IMR-90 (cell line): ENCODE measurements at regions not wholly inside any gene's neighbourhood (a gene's known extent, or its start where the extent isn't known, plus 50 kb on each side); places are given as distances from the start of the nearest gene placed in this dataset.

Experiments used
- ATAC-seq: fragments of 200-7000 bp; cut with Tn5 transposase; 2 replicates; pipeline ENCODE4 v1.9.1; 2020; ENCODE audit warnings: low read depth, mild to moderate bottlenecking, moderate library complexity
- BruUV-seq: library from RNA; stranded (reverse); fragments of 400-500 nt; replicated peaks from 2 replicates; lab custom pipeline; 2021; lab: Mats Ljungman, UMichigan
- CTCF ChIA-PET: fragments of 300-600 bp; formaldehyde crosslinking; extraction: SDS; loops from one replicate; lab custom pipeline; 2021; ENCODE audit warnings: antibody characterized with exemption; lab: Yijun Ruan, JAX
- POLR2A ChIA-PET: fragments of 300-600 bp; sonication (Branson Sonifier 250); formaldehyde crosslinking; loops from one replicate; lab custom pipeline; 2022; ENCODE audit warnings: antibody characterized with exemption; ENCODE audit not compliant: unreplicated experiment; lab: Charles Lee
- DNase-seq: peaks from one replicate; pipeline ENCODE4 v3.0.0; 2013
- H2AFZ ChIP-seq: replicated peaks from 2 replicates; pipeline ENCODE3; 2013; ENCODE audit warnings: low read length, mild to moderate bottlenecking; ENCODE audit not compliant: poor library complexity
- H2AK5ac ChIP-seq: 2 replicates; pipeline ENCODE4 v1.6.1; 2013; ENCODE audit warnings: low read depth, low read length, inconsistent platforms
- H2AK9ac ChIP-seq: replicated peaks from 2 replicates; pipeline ENCODE3; 2013; ENCODE audit warnings: mild to moderate bottlenecking, low read depth, low read length, moderate library complexity; ENCODE audit not compliant: poor library complexity
- H2BK120ac ChIP-seq: 2 replicates; pipeline ENCODE4 v1.6.1; 2013; ENCODE audit warnings: low read depth, low read length, inconsistent platforms
- H2BK15ac ChIP-seq: 3 replicates; pipeline ENCODE4 v1.6.1; 2013; ENCODE audit warnings: low read depth, low read length, inconsistent platforms
- H2BK20ac ChIP-seq: 2 replicates; pipeline ENCODE4 v1.6.1; 2013; ENCODE audit warnings: low read depth, mild to moderate bottlenecking, inconsistent platforms, low read length, moderate library complexity
- H2BK5ac ChIP-seq: 2 replicates; pipeline ENCODE4 v1.6.1; 2013; ENCODE audit warnings: mild to moderate bottlenecking, low read depth, low read length, inconsistent platforms; ENCODE audit not compliant: poor library complexity, severe bottlenecking
- H3K14ac ChIP-seq: replicated peaks from 2 replicates; pipeline ENCODE4 v1.6.1; 2013; ENCODE audit warnings: low read depth, low read length, inconsistent platforms
- H3K18ac ChIP-seq: 2 replicates; pipeline ENCODE4 v1.6.1; 2013; ENCODE audit warnings: low read depth, low read length, control low read depth
- H3K23ac ChIP-seq: 2 replicates; pipeline ENCODE4 v1.6.1; 2013; ENCODE audit warnings: low read depth, low read length, inconsistent platforms
- H3K27ac ChIP-seq: 2 replicates; pipeline ENCODE4 v1.5.1; 2013; ENCODE audit warnings: mild to moderate bottlenecking, control low read depth, low read length; ENCODE audit not compliant: insufficient read depth
- H3K27me3 ChIP-seq: 2 replicates; pipeline ENCODE4 v1.6.1; 2013; ENCODE audit warnings: low read length; ENCODE audit not compliant: control insufficient read depth, insufficient read depth
- H3K36me3 ChIP-seq: 2 replicates; pipeline ENCODE4 v1.6.1; 2013; ENCODE audit warnings: low read length, mixed read lengths; ENCODE audit not compliant: control insufficient read depth, insufficient read depth
- H3K4ac ChIP-seq: 2 replicates; pipeline ENCODE4 v1.6.1; 2013; ENCODE audit warnings: low read depth, low read length, inconsistent platforms
- H3K4me1 ChIP-seq: 2 replicates; pipeline ENCODE4 v1.6.1; 2013; ENCODE audit warnings: low read length, mixed read lengths; ENCODE audit not compliant: control insufficient read depth, insufficient read depth
- H3K4me2 ChIP-seq: 2 replicates; pipeline ENCODE4 v1.6.1; 2013; ENCODE audit warnings: low read depth, mild to moderate bottlenecking, control low read depth, low read length, moderate library complexity
- H3K4me3 ChIP-seq: 2 replicates; pipeline ENCODE4 v1.5.1; 2013; ENCODE audit warnings: low read depth, mild to moderate bottlenecking, control low read depth, low read length, moderate library complexity; ENCODE audit not compliant: insufficient read depth
- H3K56ac ChIP-seq: 2 replicates; pipeline ENCODE4 v1.6.1; 2013; ENCODE audit warnings: low read length, inconsistent platforms; ENCODE audit not compliant: insufficient read depth; ENCODE audit errors: extremely low read depth
- H3K79me1 ChIP-seq, 2 experiments: 2 replicates each; pipeline ENCODE4 v1.6.1; 2013; ENCODE audit warnings: low read length in 2 of 2, inconsistent platforms in 1 of 2, low read depth in 1 of 2
- H3K9ac ChIP-seq: 2 replicates; pipeline ENCODE4 v1.6.1; 2013; ENCODE audit warnings: low read depth, low read length, control low read depth
- H3K9me1 ChIP-seq: 2 replicates; pipeline ENCODE4 v1.6.1; 2013; ENCODE audit warnings: low read length, inconsistent platforms; ENCODE audit not compliant: insufficient read depth
- H3K9me3 ChIP-seq: 2 replicates; pipeline ENCODE4 v1.6.1; 2013; ENCODE audit warnings: low read length; ENCODE audit not compliant: control insufficient read depth, insufficient read depth
- H4K20me1 ChIP-seq: 2 replicates; pipeline ENCODE4 v1.6.1; 2013; ENCODE audit warnings: low read length, inconsistent platforms; ENCODE audit not compliant: insufficient read depth
- H4K5ac ChIP-seq: 2 replicates; pipeline ENCODE4 v1.6.1; 2013; ENCODE audit warnings: mild to moderate bottlenecking, low read depth, low read length, control low read depth
- H4K8ac ChIP-seq, 2 experiments: 2 replicates each; pipeline ENCODE4 v1.6.1; 2013; ENCODE audit warnings: low read depth in 2 of 2, low read length in 2 of 2, control low read depth in 1 of 2, inconsistent platforms in 1 of 2
- H4K91ac ChIP-seq: 2 replicates; pipeline ENCODE4 v1.6.1; 2013; ENCODE audit warnings: low read depth, low read length, inconsistent platforms; ENCODE audit not compliant: insufficient read depth
- CEBPB ChIP-seq: IDR thresholded peaks from 2 replicates; pipeline ENCODE4 v1.6.1; 2012; ENCODE audit warnings: low read depth, low read length, improper control_type of control experiment
- MAZ ChIP-seq: IDR thresholded peaks from 2 replicates; pipeline ENCODE4 v1.6.1; 2012; ENCODE audit warnings: low read depth, mild to moderate bottlenecking, low read length, improper control_type of control experiment, moderate library complexity, borderline replicate concordance
- MXI1 ChIP-seq: IDR thresholded peaks from 2 replicates; pipeline ENCODE4 v1.6.1; 2012; ENCODE audit warnings: low read depth, mild to moderate bottlenecking, low read length, moderate library complexity, borderline replicate concordance
- POLR2A ChIP-seq: IDR thresholded peaks from 2 replicates; pipeline ENCODE4 v1.6.1; 2012; ENCODE audit warnings: mild to moderate bottlenecking, low read depth, low read length
- RAD21 ChIP-seq: IDR thresholded peaks from 2 replicates; pipeline ENCODE4 v1.6.1; 2012; ENCODE audit warnings: low read length, improper control_type of control experiment
- RFX5 ChIP-seq: IDR thresholded peaks from 2 replicates; pipeline ENCODE4 v1.8.0; 2012; ENCODE audit warnings: low read depth, mild to moderate bottlenecking, low read length, moderate library complexity
- USF2 ChIP-seq: fragments of 150-350 bp; IDR thresholded peaks from 2 replicates; pipeline ENCODE4 v1.6.1; 2017; ENCODE audit warnings: mild to moderate bottlenecking, antibody characterized with exemption, low read length, low read depth
- WGBS, 2 experiments: methylation state at CpG; one replicate each; pipeline versions ENCODE4 v1.1.5 to v1.1.7; 2013; ENCODE audit warnings: missing lambda C conversion rate in 2 of 2; ENCODE audit not compliant: insufficient read length in 1 of 2; ENCODE audit errors: extremely low coverage in 2 of 2; 5-methylcytosine and 5-hydroxymethylcytosine counted together
- dilution Hi-C: fragments of 300-500 bp; cut with HindIII; formaldehyde crosslinking; loops from one replicate; pipeline ENCODE4 v1.14.3; 2018; ENCODE audit warnings: low sequenced_read_pairs; ENCODE audit not compliant: unreplicated experiment
- in situ Hi-C: fragments of 300-500 bp; cut with MboI; formaldehyde crosslinking; loops from 3 replicates; pipeline ENCODE4 v1.14.3; 2019; ENCODE audit warnings: low sequenced_read_pairs, inconsistent platforms, mixed read lengths
- intact Hi-C: fragments of 100-400 bp; cut with micrococcal nuclease; formaldehyde crosslinking; loops from 2 replicates; pipeline ENCODE4 v1.10.0; 2022

GRCh38 chr1:59115865-59116264 is 181.0 kb upstream of the FGGY start:
- H3K4ac ChIP-seq: no peak overlapping the region
- H3K27me3 ChIP-seq: no peaks in the 10 kb centered on the region
- no peak overlapping the region for H2AK5ac ChIP-seq
- no peak for DNase-seq
- H3K9ac ChIP-seq: no peak overlapping the region
- H3K18ac ChIP-seq: no peak overlapping the region
- H4K5ac ChIP-seq: no peak overlapping the region
- no peak overlapping the region for H3K14ac ChIP-seq
- no peaks in the 10 kb centered on the region for H3K79me1 ChIP-seq
- no peak overlapping the region for H4K8ac ChIP-seq
- H3K4me1 ChIP-seq: peaks cover 5% of the 10 kb centered on the region
- H3K23ac ChIP-seq: no peak overlapping the region
- ATAC-seq: no peak
- no peak overlapping the region for H2BK20ac ChIP-seq
- no peak overlapping the region for H3K4me2 ChIP-seq
- no peak overlapping the region for H3K27ac ChIP-seq
- no peak overlapping the region for H3K56ac ChIP-seq
- POLR2A ChIA-PET: no interaction called here
- no peaks in the 10 kb centered on the region for H3K9me3 ChIP-seq
- no peaks in the 10 kb centered on the region for H4K20me1 ChIP-seq
- no peak overlapping the region for H4K91ac ChIP-seq
- no peak overlapping the region for H2AFZ ChIP-seq
- intact Hi-C loops (no loop called here), dilution Hi-C loops (no loop called here), in situ Hi-C loops (no loop called here)
- no peak for TF ChIP-seq USF2
- TF ChIP-seq MXI1: no peak
- TF ChIP-seq POLR2A: no peak
- no peak for TF ChIP-seq MAZ
- TF ChIP-seq RFX5: no peak
- no peak for TF ChIP-seq RAD21
- no peak for TF ChIP-seq CEBPB
- CTCF ChIA-PET: no interaction called here
- no peak overlapping the region for H2AK9ac ChIP-seq
- no TSS peak for BruUV-seq
- WGBS, 2 experiments: no CpG with 5 or more reads among the region's 2 CpGs
- no peak overlapping the region for H2BK15ac ChIP-seq
- H3K36me3 ChIP-seq: no peaks in the 10 kb centered on the region
- H3K9me1 ChIP-seq: no peaks in the 10 kb centered on the region; the same call in 1 of the 2 replicates
- no peak overlapping the region for H2BK120ac ChIP-seq
- no peak overlapping the region for H3K4me3 ChIP-seq
- no peak overlapping the region for H2BK5ac ChIP-seq
